ENCODE measurements at regions not wholly inside any gene's neighbourhood (a gene's known extent, or its start where the extent isn't known, plus 50 kb on each side); places are given as distances from the start of the nearest gene placed in this dataset.

- DNase-seq (ENCODE audit: low read depth in 3 of 3, low spot score in 1 of 3) = no peak
Observed at GRCh38 chr10:44845361-44846175, 65.6 kb upstream of the TMEM72 start.

GRCh38 chr10:44847110-44847509, 64.0 kb upstream of the TMEM72 start:
- DNase-seq (ENCODE audit: low read depth in 3 of 3, low spot score in 1 of 3) = no peak

- no peak for DNase-seq (ENCODE audit: low read depth in 3 of 3, low spot score in 1 of 3)
Observed at GRCh38 chr10:44848211-44848610, 62.9 kb upstream of the TMEM72 start.

GRCh38 chr10:44849936-44850335, 61.2 kb upstream of the TMEM72 start:
- DNase-seq (ENCODE audit: low read depth in 3 of 3, low spot score in 1 of 3) = no peak

GRCh38 chr10:44850356-44850934, 60.7 kb upstream of the TMEM72 start:
- DNase-seq (ENCODE audit: low read depth in 3 of 3, low spot score in 1 of 3) = no peak

GRCh38 chr10:44851413-44851812, 59.7 kb upstream of the TMEM72 start:
- DNase-seq (ENCODE audit: low read depth in 3 of 3, low spot score in 1 of 3) = no peak

- no peak for DNase-seq (ENCODE audit: low read depth in 3 of 3, low spot score in 1 of 3)
Observed at GRCh38 chr10:44851881-44852280, 59.3 kb upstream of the TMEM72 start.

- DNase-seq (ENCODE audit: low read depth in 3 of 3, low spot score in 1 of 3) = no peak
Observed at GRCh38 chr10:44853148-44853734, 57.9 kb upstream of the TMEM72 start.

GRCh38 chr10:44853796-44854195, 57.3 kb upstream of the TMEM72 start:
- no peak for DNase-seq (ENCODE audit: low read depth in 3 of 3, low spot score in 1 of 3)

GRCh38 chr10:44854693-44855350, 56.3 kb upstream of the TMEM72 start:
- no peak for DNase-seq (ENCODE audit: low read depth in 3 of 3, low spot score in 1 of 3)

GRCh38 chr10:44856696-44857095, 54.4 kb upstream of the TMEM72 start:
- DNase-seq (ENCODE audit: low read depth in 3 of 3, low spot score in 1 of 3) = no peak

- peak in 2 of 3 donors; percentile 19 to 49 for DNase-seq (ENCODE audit: low read depth in 3 of 3, low spot score in 1 of 3)
Observed at GRCh38 chr10:44857363-44858016, 53.6 kb upstream of the TMEM72 start.

GRCh38 chr10:44858017-44858371, 53.1 kb upstream of the TMEM72 start:
- DNase-seq (ENCODE audit: low read depth in 3 of 3, low spot score in 1 of 3) = no peak

GRCh38 chr10:44858988-44859387, 52.1 kb upstream of the TMEM72 start:
- no peak for DNase-seq (ENCODE audit: low read depth in 3 of 3, low spot score in 1 of 3)

GRCh38 chr10:44859546-44860285, 51.4 kb upstream of the TMEM72 start:
- DNase-seq (ENCODE audit: low read depth in 3 of 3, low spot score in 1 of 3) = no peak

- no peak for DNase-seq (ENCODE audit: low read depth in 3 of 3, low spot score in 1 of 3)
Observed at GRCh38 chr10:44860811-44861736, 50.1 kb upstream of the TMEM72 start.
